Urinary bladder (tissue), 3 donors: ENCODE measurements at regions not wholly inside any gene's neighbourhood (a gene's known extent, or its start where the extent isn't known, plus 50 kb on each side); places are given as distances from the start of the nearest gene placed in this dataset.

ENCODE experiments used
- DNase-seq: peaks from one replicate; pipeline ENCODE4 v3.0.0-alpha.2; 2015; ENCODE audit errors: extremely low spot score
- H3K27ac ChIP-seq: one replicate; pipeline ENCODE4 v1.5.1; 2013; ENCODE audit warnings: low read depth, mild to moderate bottlenecking, moderate library complexity
- H3K36me3 ChIP-seq: one replicate; pipeline ENCODE4 v1.6.1; 2013; ENCODE audit warnings: mild to moderate bottlenecking, moderate library complexity; ENCODE audit not compliant: insufficient read depth
- H3K4me1 ChIP-seq: one replicate; pipeline ENCODE4 v1.6.1; 2013; ENCODE audit warnings: mild to moderate bottlenecking, moderate library complexity; ENCODE audit not compliant: insufficient read depth
- H3K4me3 ChIP-seq: one replicate; pipeline ENCODE4 v1.5.1; 2013; ENCODE audit warnings: low read depth, low read length
- WGBS: extraction: QIAGEN DNeasy Blood & Tissue Kit; methylation state at CpG from one replicate; pipeline ENCODE4 v1.1.7; 2013; 5-methylcytosine and 5-hydroxymethylcytosine counted together
- donor health status: healthy with polysubstance abuse.
- donor health status: healthy.

DNA sequence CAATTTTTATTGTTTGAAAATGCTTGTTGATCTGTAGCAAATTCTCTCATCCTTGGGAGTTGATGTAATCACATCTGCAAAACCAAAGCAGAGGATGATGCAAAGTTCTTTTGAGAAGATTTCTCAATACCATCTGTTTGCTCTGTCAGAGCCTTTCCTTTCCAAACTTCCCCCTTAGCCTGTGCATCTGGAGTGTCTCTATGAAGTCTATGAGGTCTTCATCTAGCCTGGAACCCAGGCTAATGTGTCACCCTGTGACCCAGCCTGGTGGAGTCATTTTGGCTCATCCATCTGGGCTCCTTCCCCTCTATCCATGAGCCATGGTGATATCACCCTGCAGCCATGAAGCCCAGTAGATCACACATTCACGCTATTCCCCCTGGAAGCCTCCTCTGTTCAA is 123.2 kb upstream of the SLC7A14 start:
- no peak for DNase-seq
- WGBS, result 80% methylated on average over 1 of the region's 1 CpG
- no peaks in the 10 kb centered on the region for H3K36me3 ChIP-seq
- no peak overlapping the region for H3K27ac ChIP-seq
- no peak overlapping the region for H3K4me3 ChIP-seq
- no peaks in the 10 kb centered on the region for H3K4me1 ChIP-seq

DNA sequence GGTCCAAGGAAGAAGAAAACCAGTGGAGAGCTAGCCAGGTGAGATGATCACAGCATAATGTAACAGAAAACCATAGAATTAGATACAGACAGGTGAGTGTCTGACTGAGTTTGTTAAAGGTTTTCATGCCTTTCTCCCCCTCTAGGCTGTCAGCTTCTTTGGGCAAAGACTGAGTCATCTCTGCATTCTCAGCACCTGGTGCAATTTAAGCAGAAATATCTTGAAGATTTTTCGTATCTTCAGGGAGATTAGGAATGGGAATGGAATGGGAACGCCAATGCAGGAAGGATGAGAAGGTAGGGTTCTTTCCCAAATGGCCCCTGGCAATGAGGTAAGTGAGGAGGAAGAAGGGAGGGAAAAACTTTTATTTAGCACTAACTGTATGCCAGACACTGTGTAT is 122.0 kb upstream of the SLC7A14 start:
- H3K27ac ChIP-seq, result no peak overlapping the region
- no peak for DNase-seq
- WGBS, result 84% methylated on average over 2 of the region's 2 CpGs

DNA sequence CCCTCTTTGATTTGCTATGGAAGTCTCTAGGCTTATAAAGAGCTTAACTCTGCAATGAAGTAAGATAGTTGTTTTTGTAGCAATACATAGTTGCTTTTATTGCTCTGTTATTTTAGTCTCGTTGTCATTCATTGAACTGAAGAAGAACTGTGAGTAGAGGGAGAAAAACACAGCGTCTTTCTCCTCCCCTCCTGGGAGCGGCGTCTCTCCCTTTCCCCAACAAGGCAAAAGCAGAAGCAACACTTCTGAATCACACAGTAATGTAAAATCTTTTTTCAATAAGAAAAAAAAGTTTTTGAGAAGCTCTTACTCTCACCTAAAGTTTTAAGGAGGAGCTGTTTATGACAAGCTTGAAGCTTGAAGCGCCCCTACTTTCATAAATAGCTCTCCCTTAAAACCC is 119.3 kb upstream of the SLC7A14 start:
- Histone ChIP-seq H3K4me1 (no peaks in the 10 kb centered on the region), H3K27ac (no peak overlapping the region), H3K36me3 (no peaks in the 10 kb centered on the region), H3K4me3 (no peak overlapping the region)
- no peak for DNase-seq
- 60% methylated on average over 5 of the region's 5 CpGs for whole genome bisulfite sequencing

More for the DNA sequence above, 122.0 kb upstream of the SLC7A14 start:
- Histone ChIP-seq H3K4me3 (no peak overlapping the region), H3K4me1 (no peaks in the 10 kb centered on the region), H3K36me3 (no peaks in the 10 kb centered on the region)

DNA sequence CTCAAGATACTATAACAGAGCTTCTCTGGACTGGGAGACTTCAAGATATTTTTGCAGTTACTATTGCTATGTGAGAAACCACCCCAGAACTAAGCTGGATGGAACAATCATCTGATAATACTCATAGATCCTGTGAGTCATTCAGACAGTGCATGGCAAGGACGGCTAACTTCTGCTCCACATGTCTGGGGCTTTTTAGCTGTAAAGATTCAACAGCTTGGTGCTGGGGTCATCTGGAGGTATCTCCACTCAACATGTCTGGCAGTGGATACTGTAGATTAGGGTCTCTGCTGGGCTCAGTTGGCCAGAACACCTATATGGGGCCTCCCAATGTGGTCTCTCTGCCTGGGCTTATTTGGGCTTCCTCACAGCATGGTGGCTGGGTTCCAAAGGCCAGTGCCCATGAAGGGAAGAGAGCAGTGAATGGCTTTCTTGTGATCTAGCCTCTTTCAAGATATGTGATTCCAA is 117.3 kb upstream of the SLC7A14 start:
- DNase-seq, result no peak
- H3K4me3 ChIP-seq, result no peak overlapping the region
- no peaks in the 10 kb centered on the region for H3K36me3 ChIP-seq
- H3K4me1 ChIP-seq, result no peaks in the 10 kb centered on the region
- WGBS, result 70% methylated on average over 1 of the region's 1 CpG
- no peak overlapping the region for H3K27ac ChIP-seq

DNA sequence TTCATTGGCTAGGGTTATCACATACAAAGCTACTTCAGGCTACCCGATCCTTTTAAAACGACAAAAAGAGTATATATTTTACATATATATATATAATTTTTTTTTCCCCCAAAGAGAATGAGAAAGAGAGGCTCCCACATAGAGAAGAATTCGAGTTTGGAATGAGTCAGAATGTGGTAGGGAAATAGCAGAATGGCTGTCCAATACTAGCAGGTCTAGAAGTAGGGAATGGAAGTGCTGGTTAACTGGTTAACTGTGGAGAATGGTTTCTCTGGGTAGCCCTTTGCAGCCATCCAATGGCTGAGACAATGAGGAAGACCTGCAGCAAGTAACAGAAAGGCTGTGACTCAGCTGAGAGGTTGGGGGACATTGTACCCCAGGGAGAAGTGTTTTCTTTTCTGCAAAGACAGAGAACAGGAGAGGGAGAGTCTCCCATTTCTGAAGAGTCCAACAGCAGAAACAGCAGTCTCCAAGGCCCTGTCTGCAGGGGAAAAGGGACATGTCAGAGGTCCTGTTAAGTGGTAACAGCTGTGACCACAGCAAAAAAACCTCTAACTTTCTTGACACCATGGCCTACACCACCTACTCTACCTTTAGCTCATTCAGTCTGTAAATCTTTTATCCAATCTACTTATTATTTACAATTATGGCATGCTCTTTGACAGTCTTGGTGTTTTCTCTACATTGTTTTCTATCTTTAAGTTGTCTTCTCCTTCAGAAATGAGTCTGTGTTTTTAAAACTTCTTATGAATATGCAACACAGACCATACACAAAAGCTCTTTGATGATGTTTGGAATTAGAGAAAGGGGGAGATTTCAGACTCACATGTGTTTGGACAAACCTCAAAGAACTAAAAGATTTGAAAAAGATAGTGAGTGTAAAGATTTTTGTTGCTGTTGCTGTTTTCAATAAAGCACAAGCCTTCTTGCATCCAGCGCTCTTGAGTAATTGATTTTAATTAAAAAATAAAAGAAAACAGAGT is 116.1 kb upstream of the SLC7A14 start:
- no peak for DNase-seq
- no peak overlapping the region for H3K4me3 ChIP-seq
- WGBS, result 76% methylated on average over 4 of the region's 4 CpGs
- no peaks in the 10 kb centered on the region for H3K36me3 ChIP-seq
- no peaks in the 10 kb centered on the region for H3K4me1 ChIP-seq
- no peak overlapping the region for H3K27ac ChIP-seq

DNA sequence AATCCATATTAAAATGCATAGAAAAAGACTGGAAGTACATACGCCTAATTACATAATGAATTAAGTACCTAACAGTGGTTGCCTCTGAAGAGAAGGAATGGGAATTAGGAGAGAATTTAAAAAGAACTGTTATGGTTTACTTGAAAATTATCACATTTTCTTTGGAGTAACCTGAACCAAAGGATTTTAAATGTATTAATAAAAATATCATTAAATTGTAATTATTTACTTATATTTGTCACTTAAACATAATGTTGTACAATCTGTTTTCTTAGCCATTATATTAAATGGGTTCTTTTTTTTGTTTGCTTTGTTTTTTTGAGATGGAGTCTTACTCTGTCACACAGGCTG is 114.2 kb upstream of the SLC7A14 start:
- DNase-seq, result no peak
- Histone ChIP-seq H3K4me3 (no peak overlapping the region), H3K4me1 (no peaks in the 10 kb centered on the region), H3K36me3 (no peaks in the 10 kb centered on the region), H3K27ac (no peak overlapping the region)
- WGBS, result 55% methylated on average over 1 of the region's 1 CpG

DNA sequence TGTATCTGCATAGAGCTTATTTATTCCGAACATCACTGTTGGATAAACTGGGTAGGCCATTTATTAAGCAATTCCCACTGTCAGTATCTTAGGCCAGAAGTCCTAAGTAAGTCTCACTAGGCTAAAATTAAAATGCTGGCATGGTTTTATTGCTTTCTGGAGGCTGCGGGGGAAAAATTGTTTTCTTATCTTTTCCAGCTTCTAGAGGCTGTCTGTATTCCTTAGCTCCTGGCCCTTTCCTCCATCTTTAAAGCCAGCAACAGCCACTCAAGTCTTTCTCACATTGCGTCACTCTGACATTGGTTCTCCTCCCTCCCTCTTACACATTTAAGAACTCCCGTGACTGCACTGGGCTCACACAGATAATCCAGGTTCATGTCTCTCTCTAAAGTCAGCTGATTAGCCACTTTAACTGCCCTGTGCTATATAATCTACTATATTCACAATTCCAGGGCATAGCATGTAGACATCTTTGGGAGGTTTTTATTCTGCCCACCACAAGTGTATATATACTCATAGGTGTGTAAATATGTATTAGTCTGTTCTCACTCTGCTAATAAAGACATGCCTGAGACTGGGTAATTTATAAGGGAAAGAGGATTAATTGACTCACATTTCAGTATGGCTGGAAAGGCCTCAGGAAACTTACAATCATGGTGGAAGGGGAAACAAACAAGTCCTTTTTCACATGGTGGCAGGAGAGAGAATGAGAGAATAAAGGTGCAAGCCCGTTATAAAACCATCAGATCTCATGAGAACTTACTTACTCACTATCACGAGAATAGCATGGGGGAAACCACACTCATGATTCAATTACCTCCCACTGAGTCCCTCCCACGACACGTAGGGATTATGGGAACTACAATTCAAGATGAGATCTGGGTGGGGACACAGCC is 113.5 kb upstream of the SLC7A14 start:
- 68% methylated on average over 8 of the region's 8 CpGs for WGBS
- H3K27ac ChIP-seq, result no peak overlapping the region
- H3K36me3 ChIP-seq, result no peaks in the 10 kb centered on the region
- DNase-seq, result no peak
- no peak overlapping the region for H3K4me3 ChIP-seq
- no peaks in the 10 kb centered on the region for H3K4me1 ChIP-seq

DNA sequence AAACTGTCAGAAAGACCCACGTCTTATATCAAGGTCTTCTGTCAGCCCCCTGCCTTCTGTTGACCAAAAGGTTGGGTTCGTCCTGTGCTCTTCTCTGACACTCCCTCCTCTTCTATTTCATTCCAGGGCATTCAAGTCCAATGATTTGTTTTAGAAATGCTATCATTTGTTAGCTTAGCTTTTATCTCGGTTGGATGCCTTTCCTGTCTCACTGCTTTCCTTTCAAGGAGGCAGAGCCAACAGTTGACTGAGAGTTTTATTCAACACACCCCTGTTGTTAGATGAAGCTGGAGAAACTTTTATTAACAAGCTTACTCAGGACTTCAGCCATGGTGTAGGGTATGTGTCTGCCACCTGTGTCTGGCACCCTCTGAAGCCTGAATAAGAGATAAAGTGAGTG is 112.0 kb upstream of the SLC7A14 start:
- no peak overlapping the region for H3K27ac ChIP-seq
- WGBS, result 28% methylated on average over 3 of the region's 3 CpGs
- no peak for DNase-seq

DNA sequence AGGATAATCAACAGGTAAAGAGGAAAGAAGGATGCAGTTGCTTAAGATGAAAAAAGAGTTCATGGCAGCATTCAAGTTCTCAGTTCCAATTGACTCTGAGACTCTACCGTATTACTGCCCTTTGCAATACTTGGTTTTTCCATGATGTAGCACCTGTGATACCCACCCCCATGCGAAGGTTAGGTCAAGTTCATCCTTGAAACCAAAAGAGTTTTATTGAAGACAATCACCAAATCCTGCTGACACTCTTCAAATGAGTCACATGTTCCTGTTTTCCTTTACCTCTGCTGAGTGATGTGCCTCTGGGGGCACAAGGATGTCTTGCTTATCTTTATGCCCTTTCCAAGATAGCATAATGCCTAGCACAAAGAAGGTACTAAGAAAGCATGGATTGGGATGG is 111.3 kb upstream of the SLC7A14 start:
- no peaks in the 10 kb centered on the region for H3K4me1 ChIP-seq
- no peak overlapping the region for H3K4me3 ChIP-seq
- no peak overlapping the region for H3K27ac ChIP-seq
- DNase-seq, result no peak
- no peaks in the 10 kb centered on the region for H3K36me3 ChIP-seq
- 98% methylated on average over 2 of the region's 2 CpGs for WGBS

More for the DNA sequence above, 112.0 kb upstream of the SLC7A14 start:
- no peaks in the 10 kb centered on the region for H3K36me3 ChIP-seq
- no peaks in the 10 kb centered on the region for H3K4me1 ChIP-seq
- H3K4me3 ChIP-seq, result no peak overlapping the region

DNA sequence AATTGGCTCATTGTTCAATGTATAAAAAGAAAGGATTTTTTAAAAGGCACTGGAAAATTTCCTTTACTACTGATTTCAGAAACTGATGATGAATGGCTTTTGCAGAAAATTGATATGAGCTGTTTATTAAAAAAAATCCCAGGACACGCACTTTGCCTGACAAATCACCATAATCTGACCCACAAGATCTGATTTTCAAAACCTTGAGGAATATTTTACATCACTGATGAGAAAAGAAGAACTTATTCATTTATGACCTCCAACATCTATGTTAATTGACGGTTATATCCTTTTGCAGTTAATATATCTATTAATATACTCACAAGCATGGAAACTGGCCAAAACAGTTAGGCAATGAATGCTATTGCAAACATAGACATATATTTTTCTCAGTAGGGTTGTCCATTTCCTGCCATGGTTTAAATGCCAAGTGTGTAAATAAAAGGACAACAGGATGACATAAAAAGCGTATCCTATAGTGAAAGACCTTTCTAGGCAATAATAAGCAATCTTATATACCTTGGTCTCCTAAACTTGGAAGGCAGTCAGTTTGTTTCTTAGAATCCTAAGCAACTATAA is 109.7 kb upstream of the SLC7A14 start:
- Histone ChIP-seq H3K4me1 (no peaks in the 10 kb centered on the region), H3K36me3 (no peaks in the 10 kb centered on the region), H3K27ac (no peak overlapping the region), H3K4me3 (no peak overlapping the region)
- WGBS, result 85% methylated on average over 3 of the region's 3 CpGs
- DNase-seq, result no peak

DNA sequence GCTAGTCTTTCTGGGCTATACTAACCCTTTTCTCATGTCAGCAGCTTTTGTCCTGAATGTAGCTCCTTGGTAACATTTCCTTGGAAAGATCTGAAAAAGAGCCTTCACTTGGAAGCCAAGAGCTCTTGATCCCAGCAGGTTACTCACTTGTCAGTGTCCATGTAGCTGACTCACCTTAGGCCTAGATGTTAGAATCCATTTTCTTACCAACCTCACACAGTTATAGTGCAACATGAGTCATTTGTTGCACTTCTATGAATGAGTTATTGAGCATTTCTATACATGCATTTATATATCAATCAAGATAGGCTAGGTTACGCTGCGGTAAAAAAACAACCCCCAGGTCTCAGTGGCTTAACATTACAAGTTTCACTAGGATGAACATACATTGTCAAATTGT is 106.8 kb upstream of the SLC7A14 start:
- H3K27ac ChIP-seq, result no peak overlapping the region
- DNase-seq, result no peak
- 90% methylated on average over 2 of the region's 2 CpGs for WGBS

DNA sequence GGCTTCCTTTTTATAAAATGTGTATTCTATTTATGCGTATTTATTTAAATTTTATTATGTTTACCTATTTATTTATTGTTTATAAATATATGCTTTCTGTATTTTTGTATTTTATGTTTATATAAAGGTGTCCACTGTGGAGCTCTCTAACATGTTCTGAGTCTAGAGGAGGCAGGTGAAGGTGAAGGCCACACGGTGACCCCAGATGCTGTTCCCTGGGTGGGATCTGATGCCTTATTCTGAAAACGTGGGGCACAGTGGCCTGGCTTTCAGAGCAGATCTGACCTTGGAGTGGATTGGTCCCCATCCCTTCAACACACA is 104.7 kb upstream of the SLC7A14 start:
- no peak overlapping the region for H3K4me3 ChIP-seq
- WGBS, result 80% methylated on average over 3 of the region's 3 CpGs
- no peak for DNase-seq
- H3K36me3 ChIP-seq, result no peaks in the 10 kb centered on the region
- H3K4me1 ChIP-seq, result no peaks in the 10 kb centered on the region
- H3K27ac ChIP-seq, result no peak overlapping the region

More for the DNA sequence above, 106.8 kb upstream of the SLC7A14 start:
- Histone ChIP-seq H3K4me3 (no peak overlapping the region), H3K36me3 (no peaks in the 10 kb centered on the region), H3K4me1 (no peaks in the 10 kb centered on the region)

DNA sequence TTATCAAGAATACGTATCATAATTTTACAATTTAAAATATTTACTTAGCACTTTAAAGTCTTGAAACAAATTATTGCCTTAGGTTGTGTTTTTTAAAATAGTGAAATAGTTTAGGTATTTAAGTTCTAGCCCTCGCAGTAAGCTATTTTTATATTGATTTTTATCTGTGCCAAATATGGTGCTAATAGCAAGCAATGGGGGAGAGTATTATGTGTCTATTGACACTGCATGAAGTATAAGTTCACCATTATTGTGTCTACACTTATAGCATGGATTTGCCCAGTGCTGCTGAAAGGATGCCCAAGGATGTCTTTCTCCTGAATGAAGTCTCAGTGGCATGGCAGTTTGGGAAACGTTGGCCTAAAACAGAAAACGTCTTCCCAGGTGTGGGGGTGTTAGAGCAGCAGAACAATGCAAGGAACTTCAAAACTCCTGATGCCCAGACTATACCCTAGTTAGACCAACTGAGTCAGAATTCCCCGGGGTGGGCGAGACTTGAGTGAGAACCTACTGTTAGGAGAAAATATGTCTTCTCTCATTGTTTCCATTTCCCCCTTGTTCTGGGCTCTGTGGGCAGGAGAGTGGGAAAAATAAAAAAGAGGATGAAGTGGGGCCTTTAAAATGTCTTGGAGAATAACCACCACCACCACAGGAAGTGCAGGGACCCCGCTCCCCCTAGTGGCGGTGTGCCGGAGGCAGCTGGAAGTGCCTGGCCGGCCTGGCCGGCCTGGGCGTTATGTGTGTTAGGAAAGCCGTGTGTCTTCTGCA is 104.2 kb upstream of the SLC7A14 start:
- H3K4me3 ChIP-seq, result no peak overlapping the region
- DNase-seq, result no peak
- 66% methylated on average over 13 of the region's 13 CpGs for WGBS
- H3K36me3 ChIP-seq, result no peaks in the 10 kb centered on the region
- H3K4me1 ChIP-seq, result no peaks in the 10 kb centered on the region
- no peak overlapping the region for H3K27ac ChIP-seq
